ENCODE measurements at regions not wholly inside any gene's neighbourhood (a gene's known extent, or its start where the extent isn't known, plus 50 kb on each side); places are given as distances from the start of the nearest gene placed in this dataset.
A peak's percentile ranks its signal among the peaks of the same experiment; 100 is the strongest.

DNA sequence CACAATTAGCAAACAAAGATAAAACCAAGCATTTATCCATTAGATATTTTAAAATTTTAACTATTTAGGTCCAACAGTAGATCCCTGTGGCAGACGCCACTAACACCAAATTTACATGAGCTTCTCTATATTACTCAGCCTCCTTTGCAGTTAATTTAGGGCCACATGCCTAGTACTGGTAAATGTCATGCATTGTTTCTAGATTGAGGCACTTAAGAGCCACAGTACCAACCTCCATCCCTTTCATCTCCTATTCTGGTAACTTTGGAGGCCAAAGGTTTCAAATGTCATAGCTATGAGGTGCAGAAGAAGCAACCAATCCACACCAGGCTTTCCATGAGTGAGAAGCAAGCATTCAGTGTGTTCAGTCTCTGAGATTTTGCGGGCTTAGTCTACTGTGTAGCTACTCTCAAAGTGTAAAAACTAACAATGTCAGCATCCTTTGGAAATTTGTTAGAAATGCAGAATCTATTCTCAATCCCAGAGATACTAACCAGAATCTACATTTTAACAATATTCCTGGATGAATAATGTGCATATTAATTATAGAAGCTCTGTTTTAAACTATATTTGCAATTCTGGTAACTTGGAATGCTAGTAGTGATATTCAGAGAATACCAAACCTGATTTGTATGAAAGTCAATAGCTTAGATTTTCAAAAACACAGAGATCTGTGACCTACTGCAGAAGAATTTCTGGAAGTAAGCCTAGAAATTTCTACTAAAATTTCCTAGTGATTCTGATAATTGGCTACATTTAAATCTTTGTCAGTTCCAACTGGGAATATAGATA lies 206.3 kb upstream of the CD96 start:
- ATAC-seq (ENCODE audit: poor library complexity) (no peak), DNase-seq (no peak)
- intact Hi-C loops (cut with DNase I) = no loop called here

DNA sequence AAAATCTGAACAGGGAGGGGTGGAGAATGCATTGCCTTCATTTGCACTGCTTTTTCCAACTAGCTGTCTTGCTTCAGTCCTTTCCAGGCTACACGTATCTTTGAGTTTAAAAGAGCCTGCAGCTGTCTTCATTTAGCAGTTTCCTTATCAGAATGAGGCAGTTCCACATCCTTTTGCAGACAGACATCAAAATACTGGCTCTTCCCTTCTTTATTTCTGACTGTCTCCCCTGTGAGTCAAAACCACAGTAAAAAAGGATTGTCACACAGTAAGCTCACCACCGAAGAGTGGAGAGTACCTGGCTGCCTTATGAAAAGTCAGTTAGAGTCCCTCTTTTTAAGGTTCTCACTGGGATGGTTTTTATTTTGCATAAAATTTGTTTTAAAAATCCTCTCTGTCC lies 205.5 kb upstream of the CD96 start:
- intact Hi-C loops (cut with DNase I) = no loop called here
- ATAC-seq (ENCODE audit: poor library complexity) (no peak), DNase-seq (no peak)

DNA sequence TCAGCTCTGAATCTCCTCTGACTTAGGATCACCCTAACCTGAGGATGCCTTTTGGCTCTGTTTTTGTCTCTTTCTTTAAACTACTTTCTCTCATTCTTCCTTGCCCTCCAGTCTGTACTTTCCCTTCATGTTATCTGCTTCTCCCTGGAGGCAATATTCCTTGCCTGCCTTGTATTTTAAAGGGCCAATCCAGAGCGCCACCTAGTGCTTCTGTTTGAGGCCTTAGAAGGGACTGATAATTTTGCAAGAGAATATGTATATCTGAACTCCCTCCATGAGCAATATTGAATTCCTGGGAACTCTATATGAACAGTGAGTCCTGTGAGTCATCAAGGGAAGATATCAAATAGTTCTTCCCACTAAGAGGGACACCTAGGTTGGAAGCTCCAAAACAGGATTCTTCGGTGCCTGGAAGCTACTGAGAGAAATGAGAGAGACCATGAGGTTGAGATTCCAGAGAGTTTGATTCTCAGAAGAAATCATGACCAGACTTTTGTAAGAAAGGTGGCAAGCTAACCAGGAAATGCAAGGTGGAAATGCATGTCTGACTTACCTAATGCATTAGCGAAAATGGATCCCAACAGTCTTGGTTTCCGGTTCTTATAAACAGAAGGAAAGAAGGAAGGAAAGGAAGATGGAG lies 203.8 kb upstream of the CD96 start:
- DNase-seq (no peak), ATAC-seq (ENCODE audit: poor library complexity) (peak; percentile 39)
- intact Hi-C loops (cut with DNase I) = no loop called here

DNA sequence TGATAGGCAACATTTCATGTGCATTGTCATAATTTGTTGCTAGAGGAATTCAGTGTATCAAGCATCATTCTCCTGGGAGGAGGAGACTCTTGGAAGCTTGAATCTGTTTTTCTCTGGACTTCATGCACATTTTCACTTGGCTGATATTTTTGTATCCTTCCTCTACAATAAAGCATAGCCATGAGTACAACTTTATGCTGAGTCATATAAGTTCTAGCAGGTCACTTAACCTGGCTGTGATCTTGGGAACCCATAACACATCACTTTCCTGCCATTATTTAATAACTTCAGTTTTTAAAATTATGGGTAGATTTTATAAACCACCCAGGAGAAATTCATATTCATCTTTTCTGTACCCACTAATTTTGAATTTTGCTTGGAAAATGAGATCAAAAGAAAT lies 203.0 kb upstream of the CD96 start:
- ATAC-seq (ENCODE audit: poor library complexity) = no peak
- intact Hi-C loops (cut with DNase I) = no loop called here

DNA sequence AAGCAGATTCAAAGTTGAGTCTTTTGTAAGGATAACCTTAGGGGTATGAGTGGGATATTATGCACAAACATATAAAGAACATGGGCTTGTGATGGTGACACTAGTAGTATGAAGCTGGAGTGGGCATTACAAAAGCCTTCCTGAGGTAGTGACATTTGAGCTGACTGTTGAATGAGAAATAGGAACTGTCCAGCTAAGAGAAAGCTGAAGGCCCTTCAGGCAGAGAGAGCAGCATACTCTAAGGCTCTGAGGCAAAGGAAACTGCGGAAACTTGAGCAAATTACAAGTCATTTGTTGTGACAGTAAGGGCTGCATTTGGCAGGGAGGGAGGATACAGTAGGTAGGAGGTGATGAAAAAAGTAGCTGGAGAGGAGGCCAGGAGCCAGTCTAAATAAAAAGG lies 190.7 kb upstream of the CD96 start:
- intact Hi-C loops (cut with DNase I) = no loop called here
- ATAC-seq (ENCODE audit: poor library complexity) = no peak
- no peak for DNase-seq

More for the DNA sequence above, 203.0 kb upstream of the CD96 start:
- no peak for DNase-seq

DNA sequence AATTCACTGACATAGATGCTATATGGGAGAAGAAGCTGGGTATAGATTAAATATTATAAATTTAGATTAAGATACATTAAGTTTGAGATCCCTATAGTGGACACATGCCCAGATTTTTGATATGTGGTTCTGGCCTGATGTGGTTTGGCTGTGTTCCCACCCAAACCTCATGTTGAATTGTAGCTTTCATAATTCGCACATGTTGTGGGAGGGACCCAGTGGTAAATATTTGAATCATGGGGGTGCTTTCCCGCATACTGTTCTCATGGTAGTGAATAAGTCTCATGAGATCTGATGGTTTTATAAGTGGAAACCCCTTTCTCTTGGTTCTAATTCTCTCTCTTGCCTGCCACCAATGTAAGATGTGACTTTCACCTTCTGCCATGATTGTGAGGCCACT lies 189.4 kb upstream of the CD96 start:
- no peak for ATAC-seq (ENCODE audit: poor library complexity)
- no peak for DNase-seq
- intact Hi-C loops (cut with DNase I) = no loop called here

DNA sequence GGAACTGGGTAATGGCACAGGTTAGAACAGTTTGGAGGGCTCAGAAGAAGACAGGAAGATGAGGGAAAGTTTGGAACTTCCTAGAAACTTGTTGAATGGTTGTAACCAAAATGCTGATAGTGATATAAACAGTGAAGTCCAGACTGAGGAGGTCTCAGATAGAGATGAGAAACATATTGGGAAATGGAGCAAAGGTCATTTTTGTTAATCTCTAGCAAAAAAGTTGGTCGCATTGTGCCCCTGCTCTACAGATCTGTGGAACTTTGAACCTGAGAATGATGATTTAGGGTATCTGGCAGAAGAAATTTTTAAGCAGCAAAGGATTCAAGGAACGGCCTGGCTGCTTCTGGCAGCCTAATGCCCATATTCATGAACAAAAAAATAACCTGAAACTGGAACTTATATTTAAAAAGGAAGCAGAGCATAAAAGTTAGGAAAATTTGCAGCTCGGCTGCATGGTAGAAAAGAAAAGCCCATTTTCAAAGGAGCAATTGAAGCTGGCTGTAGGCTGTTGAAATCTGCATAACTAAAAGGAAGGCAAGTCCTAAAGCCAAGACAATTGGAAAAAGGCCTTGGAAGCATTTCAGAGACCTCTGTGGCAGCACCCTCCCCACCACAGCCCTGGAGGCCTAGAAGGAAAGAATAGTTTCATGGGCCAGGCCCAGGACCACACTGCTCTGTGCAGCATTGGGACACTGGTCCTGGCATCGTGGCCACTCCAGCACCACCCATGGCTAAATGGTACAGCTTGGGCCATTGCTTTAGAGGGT lies 182.6 kb upstream of the CD96 start:
- ATAC-seq (ENCODE audit: poor library complexity) (no peak), DNase-seq (no peak)
- intact Hi-C loops (cut with DNase I) = no loop called here

DNA sequence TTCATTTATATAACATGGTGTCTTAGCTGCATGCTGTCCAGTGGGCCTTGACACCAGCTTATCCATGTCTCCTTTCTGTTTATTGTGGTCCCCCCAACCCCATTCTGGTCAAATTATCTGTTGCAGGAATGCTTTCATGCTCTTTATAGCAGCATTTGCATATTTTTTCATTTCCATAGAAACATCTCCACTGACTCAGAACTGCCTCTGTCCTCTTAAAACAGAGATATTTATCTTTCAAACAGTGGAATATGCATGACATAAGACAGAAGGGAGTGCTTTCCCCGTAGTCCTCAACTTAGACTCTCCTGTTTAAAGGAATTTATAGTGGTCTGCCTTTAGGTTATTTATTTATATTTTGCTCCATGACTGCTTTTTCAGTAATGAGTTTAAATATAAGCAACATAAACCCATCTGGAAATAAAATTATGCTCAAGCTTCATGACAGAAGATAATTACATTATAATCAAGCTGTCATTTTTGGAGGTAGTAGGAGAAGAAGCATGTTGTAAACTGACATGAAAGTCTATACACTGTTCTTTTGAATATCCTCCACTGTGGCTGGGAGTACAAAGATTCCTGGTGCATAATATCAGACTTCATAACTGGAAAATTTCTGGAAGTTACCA lies 179.5 kb upstream of the CD96 start:
- no peak for ATAC-seq (ENCODE audit: poor library complexity)
- intact Hi-C loops (cut with DNase I) = no loop called here
- DNase-seq = no peak

DNA sequence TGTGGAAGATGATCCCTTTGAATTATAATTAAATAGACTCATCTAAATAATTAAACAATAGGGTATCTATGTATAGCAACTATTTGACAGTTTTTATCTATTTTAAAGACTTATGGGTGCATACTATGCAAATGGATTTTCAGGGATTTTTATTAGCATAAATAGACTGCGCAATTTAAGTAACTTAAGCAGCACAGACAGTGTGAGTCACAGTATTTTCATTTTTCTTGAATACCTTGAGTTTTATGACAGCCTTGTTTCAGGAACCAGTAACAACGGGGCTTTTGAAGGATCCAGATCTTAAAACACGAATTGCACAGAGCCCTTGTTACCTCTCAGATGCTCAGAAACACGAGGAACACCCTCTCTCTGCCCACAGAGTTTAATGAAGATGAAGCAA lies 175.5 kb upstream of the CD96 start:
- DNase-seq (no peak), ATAC-seq (ENCODE audit: poor library complexity) (no peak)
- intact Hi-C loops (cut with DNase I) = no loop called here

DNA sequence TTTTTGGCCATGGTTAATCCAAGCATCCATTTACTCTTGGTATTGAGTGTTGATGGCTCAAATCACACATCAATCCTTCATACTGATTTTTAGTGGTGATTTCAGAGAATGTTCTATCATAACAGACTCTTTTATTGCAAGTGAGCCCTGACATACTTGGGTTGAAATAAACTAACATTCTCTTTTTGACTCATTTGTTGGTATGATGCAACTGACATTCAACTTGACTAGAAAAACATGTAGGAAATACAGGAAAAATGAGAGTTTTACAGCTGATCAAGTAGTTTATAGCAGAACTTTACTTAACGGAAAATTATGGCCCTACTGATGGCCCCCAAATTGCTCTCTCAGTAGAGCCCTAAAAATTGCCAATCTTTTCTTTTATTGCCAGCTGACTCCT lies 173.9 kb upstream of the CD96 start:
- ATAC-seq (ENCODE audit: poor library complexity) = no peak
- no peak for DNase-seq
- intact Hi-C loops (cut with DNase I) = no loop called here

DNA sequence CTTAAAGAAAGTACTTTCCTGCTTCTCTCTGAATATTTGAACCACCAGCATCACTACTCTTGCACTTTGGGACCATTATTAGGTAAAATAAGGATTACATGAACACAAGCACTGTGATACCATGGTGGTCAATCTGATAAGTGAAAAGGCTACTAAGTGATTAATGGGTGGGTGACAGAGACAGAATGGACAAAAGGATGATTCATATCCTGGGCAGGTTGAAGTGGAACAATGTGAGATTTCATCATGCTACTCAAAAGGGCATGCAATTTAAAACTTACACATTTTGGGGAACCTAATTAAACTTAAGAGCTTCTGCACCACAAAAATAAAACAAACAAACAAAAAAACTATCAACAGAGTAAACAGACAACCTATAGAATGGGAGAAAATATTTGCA lies 172.0 kb upstream of the CD96 start:
- intact Hi-C loops (cut with DNase I) = no loop called here
- no peak for ATAC-seq (ENCODE audit: poor library complexity)
- DNase-seq = no peak

DNA sequence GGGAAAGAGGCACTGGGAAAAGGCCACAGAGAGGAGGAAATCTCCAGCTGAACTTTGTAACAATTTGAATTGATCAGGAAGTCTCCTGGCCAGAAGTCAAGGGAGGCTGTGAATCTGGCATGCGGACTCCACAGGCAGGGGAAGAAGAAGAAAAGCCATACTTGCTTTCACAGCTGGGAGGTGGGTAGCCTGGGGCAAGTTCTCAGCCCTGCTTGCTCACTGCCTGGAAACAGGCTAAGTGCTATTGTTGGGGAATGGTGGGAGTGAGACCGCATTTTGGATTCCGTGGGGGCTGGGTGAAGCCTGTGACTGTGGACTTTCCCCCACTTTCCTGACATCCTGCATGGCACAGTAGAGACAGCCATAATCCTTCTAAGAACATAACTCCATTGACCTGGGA lies 168.8 kb upstream of the CD96 start:
- DNase-seq (no peak), ATAC-seq (ENCODE audit: poor library complexity) (no peak)
- intact Hi-C loops (cut with DNase I) = no loop called here

DNA sequence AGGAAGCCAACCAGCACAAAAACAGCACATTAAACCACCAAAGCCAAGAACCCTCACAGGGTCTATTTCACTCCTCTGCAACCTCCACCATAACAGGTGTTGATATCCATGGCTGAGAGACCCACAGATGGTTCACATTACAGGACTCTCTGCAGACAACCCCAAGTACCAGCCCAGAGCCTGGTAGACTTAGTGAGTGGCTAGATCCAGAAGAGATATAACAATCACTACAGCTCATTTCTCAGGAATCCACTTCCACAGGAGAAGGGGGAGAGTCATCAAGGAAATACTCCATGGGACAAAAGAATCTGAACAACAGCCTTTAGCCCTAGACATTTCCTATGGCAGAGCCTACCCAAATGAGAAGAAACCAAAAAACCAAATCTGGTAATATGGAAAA lies 168.1 kb upstream of the CD96 start:
- intact Hi-C loops (cut with DNase I) = no loop called here
- DNase-seq (no peak), ATAC-seq (ENCODE audit: poor library complexity) (no peak)

DNA sequence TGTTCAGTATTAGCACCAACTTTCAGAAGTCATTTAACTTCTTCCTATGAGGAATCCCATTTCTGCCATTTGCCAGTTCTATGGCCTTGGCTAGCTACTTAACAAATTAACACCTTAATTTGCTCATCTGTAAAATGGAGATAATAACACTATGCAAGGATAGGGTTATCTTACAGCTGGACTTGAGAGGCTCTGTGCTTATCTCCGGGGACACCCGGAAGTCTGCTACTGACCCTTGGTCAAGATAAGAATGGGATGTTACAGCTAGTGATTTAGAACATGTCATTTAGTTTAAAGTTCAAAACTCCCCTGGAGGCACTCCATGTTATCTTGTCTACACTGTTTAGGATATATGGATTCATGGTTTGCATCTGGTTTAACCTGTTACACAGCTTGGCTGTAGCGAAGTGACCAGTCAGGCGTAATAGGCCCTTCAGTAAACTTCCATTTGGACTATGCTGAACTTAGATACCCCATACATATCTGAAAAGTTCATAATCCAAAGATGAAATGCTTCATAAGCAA lies 156.0 kb upstream of the CD96 start:
- DNase-seq = no peak
- no peak for ATAC-seq (ENCODE audit: poor library complexity)
- intact Hi-C loops (cut with DNase I) = no loop called here

DNA sequence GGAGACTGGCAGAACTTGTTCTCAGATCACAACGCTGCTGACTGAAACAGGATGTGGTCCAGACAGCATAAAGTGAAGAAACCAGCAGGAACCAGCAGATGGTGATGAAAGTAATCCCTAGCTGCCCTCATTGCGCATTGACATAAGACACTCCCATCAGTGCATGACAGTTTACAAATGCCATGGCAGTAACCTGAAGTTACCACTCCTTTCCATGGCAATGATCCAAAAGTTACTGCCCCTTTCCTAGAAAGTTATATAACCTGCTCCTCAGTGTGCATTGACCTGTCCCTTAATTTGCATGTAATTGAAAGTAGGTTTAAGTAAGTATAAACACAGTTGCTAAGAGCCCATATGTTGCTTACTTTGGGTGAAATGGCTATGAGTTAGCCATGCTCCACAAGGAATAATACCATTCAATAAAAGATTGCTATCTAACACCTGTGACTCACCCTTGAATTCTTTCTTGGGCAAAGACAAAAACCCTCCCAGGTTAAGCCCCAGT lies 149.1 kb upstream of the CD96 start:
- intact Hi-C loops (cut with DNase I) = no loop called here
- ATAC-seq (ENCODE audit: poor library complexity) = no peak
- no peak for DNase-seq

DNA sequence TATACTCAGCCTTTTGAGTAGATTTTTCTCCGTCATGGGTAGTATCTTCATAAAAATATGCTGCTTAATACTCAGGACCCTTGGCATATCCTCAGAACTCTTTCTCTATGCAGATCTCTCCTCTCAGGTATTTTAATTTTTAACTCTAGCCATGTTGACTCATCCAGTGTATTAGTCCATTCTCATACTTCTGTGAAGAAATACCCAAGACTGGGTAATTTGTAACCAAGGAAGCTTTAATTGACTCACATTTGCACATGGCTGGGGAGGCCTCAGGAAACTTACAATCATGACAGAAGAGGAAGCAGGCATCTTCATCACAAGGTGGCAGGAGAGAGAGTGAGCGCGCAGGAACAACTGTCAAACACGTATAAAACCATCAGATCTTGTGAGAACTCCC lies 129.3 kb upstream of the CD96 start:
- DNase-seq = no peak
- intact Hi-C loops (cut with DNase I) = no loop called here
- ATAC-seq (ENCODE audit: poor library complexity) = no peak

DNA sequence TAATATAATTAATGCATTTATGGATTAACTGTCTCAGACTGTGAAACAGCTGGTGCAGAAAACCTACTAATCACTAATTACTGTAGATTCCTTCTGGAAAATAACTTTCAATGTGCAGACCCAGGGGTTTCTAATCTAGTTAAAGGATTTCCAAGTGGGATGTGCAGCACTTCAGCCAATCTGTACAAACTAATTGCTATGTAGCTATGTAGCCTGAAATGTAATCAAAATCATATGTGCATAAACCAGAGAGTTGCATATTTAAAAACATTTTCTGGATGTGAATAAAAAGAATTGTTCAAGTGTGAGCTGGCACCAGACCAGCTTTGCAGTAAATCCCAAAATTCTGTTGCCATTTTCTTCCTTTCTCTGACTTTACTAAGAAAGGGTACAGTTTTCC lies 127.5 kb upstream of the CD96 start:
- intact Hi-C loops (cut with DNase I) = no loop called here
- ATAC-seq (ENCODE audit: poor library complexity) (no peak), DNase-seq (no peak)

DNA sequence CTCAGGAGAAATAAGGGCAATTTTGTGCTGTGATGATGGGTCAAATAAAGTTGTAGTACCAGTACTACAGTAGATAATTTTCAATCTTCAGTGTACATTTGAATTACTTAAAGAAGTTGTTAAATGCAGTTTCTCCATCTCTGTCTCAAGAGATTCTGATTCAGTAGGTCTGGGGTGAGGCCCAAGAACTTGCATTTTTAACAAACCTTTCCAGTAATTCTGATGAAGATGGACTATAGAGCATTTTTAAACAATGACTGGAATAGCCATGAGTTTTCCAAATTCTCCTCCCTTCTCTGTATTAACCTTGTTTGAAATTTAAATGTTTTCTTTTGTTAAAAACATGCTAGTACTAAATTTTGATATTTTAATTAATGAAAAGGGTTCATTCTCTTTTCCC lies 127.0 kb upstream of the CD96 start:
- intact Hi-C loops (cut with DNase I) = no loop called here
- no peak for DNase-seq
- no peak for ATAC-seq (ENCODE audit: poor library complexity)

DNA sequence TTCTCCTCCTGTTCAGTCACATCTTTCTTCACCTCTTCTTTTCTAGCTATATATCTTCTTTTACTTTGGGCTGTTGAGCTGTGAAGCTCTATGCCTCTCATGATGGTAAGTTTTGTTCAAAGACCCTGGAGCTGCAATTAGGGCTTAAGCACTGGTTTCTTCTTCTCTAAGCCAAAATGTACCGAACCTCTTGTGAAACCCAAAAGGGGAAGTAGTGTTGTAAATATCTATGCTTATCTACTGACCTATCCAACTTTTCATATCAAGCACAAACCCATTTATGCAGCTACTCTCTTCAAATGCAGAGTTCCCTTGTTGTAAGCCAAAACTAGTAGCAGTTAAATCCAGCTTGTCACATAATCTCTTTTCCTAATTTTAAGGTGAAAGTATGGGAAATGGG lies 123.6 kb upstream of the CD96 start:
- ATAC-seq (ENCODE audit: poor library complexity) (no peak), DNase-seq (no peak)
- intact Hi-C loops (cut with DNase I) = no loop called here
